GM18861 (cell line): ENCODE measurements at regions not wholly inside any gene's neighbourhood (a gene's known extent, or its start where the extent isn't known, plus 50 kb on each side); places are given as distances from the start of the nearest gene placed in this dataset.

Experiments used
- ATAC-seq: cut with Tn5 transposase; IDR thresholded peaks from one replicate; pipeline ENCODE4 v1.9.1; 2021; ENCODE audit not compliant: unreplicated experiment

DNA sequence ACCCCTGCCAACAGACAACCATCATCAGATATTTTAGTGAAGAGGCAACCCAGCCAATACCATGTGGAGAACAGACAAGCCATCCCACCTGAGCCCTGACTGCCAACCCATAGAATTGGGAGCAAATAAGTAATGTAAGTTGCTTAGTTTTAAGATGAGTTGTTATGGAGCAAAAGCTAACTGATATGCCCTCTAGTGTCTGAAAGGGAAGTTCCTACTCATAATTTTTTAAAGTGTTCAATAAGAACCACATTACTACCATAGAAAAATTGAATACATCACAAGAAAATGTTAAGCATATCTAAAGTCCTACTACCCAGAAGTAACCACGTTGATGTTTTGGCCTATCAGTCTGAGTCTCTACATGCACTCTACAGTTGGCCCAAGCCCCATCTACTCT is 50.8 kb upstream of the SLC36A4 start:
- ATAC-seq, result no peak

- no peak for ATAC-seq
These were observed 51.8 kb upstream of the SLC36A4 start for GRCh38 chr11:93249459-93250220.

GRCh38 chr11:93250326-93250725 is 52.5 kb upstream of the SLC36A4 start:
- ATAC-seq, result no peak

DNA sequence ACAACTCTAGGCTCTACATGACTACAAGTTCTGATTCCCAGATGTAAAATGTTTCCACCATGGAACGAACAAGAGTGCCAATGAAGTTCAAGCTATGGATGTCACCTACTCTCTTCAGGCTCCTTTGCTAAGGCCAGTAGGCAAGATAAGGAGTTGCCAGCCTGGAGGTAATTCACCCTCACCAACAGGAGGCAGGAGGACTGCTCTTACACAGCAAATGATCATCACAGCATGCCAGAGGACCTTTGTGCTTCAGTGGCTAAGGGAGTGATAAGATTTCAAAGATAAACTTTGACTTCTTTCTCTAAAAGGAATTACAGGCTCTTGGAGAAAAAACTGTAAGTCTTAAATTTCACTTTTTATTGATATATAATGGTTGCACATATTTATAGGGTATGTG is 54.1 kb upstream of the SLC36A4 start:
- no peak for ATAC-seq

DNA sequence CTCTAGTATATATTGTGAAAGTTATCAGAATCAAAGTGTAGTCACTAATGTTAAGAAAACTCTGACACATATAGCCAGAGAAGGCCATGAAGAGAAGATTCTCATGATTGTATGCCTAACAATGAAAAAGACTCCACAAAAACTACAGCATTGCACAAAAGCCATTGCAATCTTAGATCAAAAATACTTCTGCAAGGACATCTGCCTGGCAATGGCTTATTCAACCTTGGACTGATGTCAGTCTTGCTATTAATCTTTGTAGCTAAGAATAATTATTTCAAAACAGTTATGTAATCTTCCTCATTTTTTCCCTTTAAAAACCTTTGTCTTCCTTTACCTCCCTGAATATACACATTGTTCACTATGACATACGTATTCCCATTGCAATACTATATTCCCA is 55.3 kb upstream of the SLC36A4 start:
- ATAC-seq, result no peak

GRCh38 chr11:93256623-93257022 is 58.8 kb upstream of the SLC36A4 start:
- no peak for ATAC-seq

GRCh38 chr11:93267383-93267782 is 63.2 kb upstream of the DEUP1 start:
- no peak for ATAC-seq

GRCh38 chr11:93268287-93269040 is 62.1 kb upstream of the DEUP1 start:
- ATAC-seq, result no peak

GRCh38 chr11:93271596-93271995 is 58.9 kb upstream of the DEUP1 start:
- no peak for ATAC-seq

GRCh38 chr11:93274851-93275250 is 55.7 kb upstream of the DEUP1 start:
- no peak for ATAC-seq

- ATAC-seq, result no peak
These were observed 51.6 kb upstream of the DEUP1 start for GRCh38 chr11:93278976-93279375.

GRCh38 chr11:93279851-93280347 is 50.6 kb upstream of the DEUP1 start:
- peak; percentile 51 for ATAC-seq
